K562 (cell line): ENCODE measurements at regions not wholly inside any gene's neighbourhood (a gene's known extent, or its start where the extent isn't known, plus 50 kb on each side); places are given as distances from the start of the nearest gene placed in this dataset.

Source experiments
- ATAC-seq: fragments of 200-7000 bp; cut with Tn5 transposase; 3 replicates; pipeline ENCODE4 v1.9.1; 2020; ENCODE audit warnings: moderate library complexity
- BruUV-seq: library from RNA; stranded (reverse); fragments of 400-500 nt; replicated peaks from 2 replicates; lab custom pipeline; 2021; lab: Mats Ljungman, UMichigan
- CTCF ChIA-PET: fragments of 300-600 bp; formaldehyde crosslinking; extraction: SDS; loops from one replicate; lab custom pipeline; 2021; ENCODE audit warnings: low intra/inter-chr PET ratio; lab: Yijun Ruan, JAX
- POLR2A ChIA-PET: fragments of 300-600, 350-650 bp; sonication (Branson Sonifier 250); formaldehyde crosslinking; extraction: SDS; loops from one replicate; lab custom pipeline; 2021; ENCODE audit warnings: antibody characterized with exemption, inconsistent platforms; lab: Yijun Ruan, JAX
- DNase-seq, 4 experiments: peaks; one replicate each; pipeline versions ENCODE4 v3.0.0 to v3.0.0-alpha.2; 2011 to 2018; ENCODE audit warnings: low spot score in 3 of 4, mixed read lengths in 3 of 4; ENCODE audit errors: extremely low read depth in 1 of 4
- FAIRE-seq: peaks from 2 replicates; lab custom pipeline; 2011; peaks lifted over from hg19 to GRCh38; lab: Jason Lieb, UNC
- H2AFZ ChIP-seq: 2 replicates; pipeline ENCODE4 v1.6.0; 2011; ENCODE audit warnings: low read depth, low read length, control low read depth, inconsistent platforms
- H3K27ac ChIP-seq: fragments of 200-600 bp; 3 replicates; pipeline ENCODE4 v1.8.0; 2011; ENCODE audit warnings: low read depth, mild to moderate bottlenecking, control low read depth, inconsistent platforms, low read length, moderate library complexity, mixed read lengths; ENCODE audit errors: extremely low read depth
- H3K27me3 ChIP-seq, 2 experiments: fragments of 300-600 bp in 1 of 2; 2 replicates in 1 of 2; 3 replicates in 1 of 2; pipeline versions ENCODE4 v1.6.0 to v1.8.0; 2011; ENCODE audit warnings: inconsistent platforms in 2 of 2, low read length in 2 of 2, mild to moderate bottlenecking in 1 of 2, mixed read lengths in 1 of 2, moderate library complexity in 1 of 2; ENCODE audit not compliant: control insufficient read depth in 2 of 2, insufficient read depth in 2 of 2
- H3K36me3 ChIP-seq: fragments of 300-600 bp; 3 replicates; pipeline ENCODE4 v1.8.0; 2011; ENCODE audit warnings: mild to moderate bottlenecking, low read length, inconsistent platforms; ENCODE audit not compliant: control insufficient read depth, insufficient read depth
- H3K4me1 ChIP-seq, 2 experiments: fragments of 200-600 bp in 1 of 2; replicated peaks in 1 of 2; 2 replicates in 1 of 2; 3 replicates in 1 of 2; pipeline versions ENCODE4 v1.5.1 to v1.8.0; 2011; ENCODE audit warnings: inconsistent platforms in 2 of 2, low read length in 2 of 2, mild to moderate bottlenecking in 1 of 2, mixed read lengths in 1 of 2, moderate library complexity in 1 of 2; ENCODE audit not compliant: control insufficient read depth in 2 of 2, insufficient read depth in 2 of 2
- H3K4me2 ChIP-seq: 2 replicates; pipeline ENCODE4 v1.6.1; 2011; ENCODE audit warnings: low read length, control low read depth, inconsistent platforms, mixed read lengths; ENCODE audit not compliant: insufficient read depth
- H3K4me3 ChIP-seq: fragments of 200-600 bp; sonication (generic), shearing (Covaris generic); 2 replicates; pipeline ENCODE4 v1.5.1; 2016; ENCODE audit warnings: control low read depth, inconsistent platforms
- H3K79me2 ChIP-seq: fragments of 200-600 bp; 3 replicates; pipeline ENCODE4 v1.8.0; 2011; ENCODE audit warnings: low read length, inconsistent platforms; ENCODE audit not compliant: control insufficient read depth, insufficient read depth
- H3K9ac ChIP-seq, 2 experiments: 2 replicates each; pipeline versions ENCODE4 v1.6.0 to v1.6.1; 2011; ENCODE audit warnings: low read depth in 2 of 2, low read length in 2 of 2, control low read depth in 1 of 2, inconsistent platforms in 1 of 2, mild to moderate bottlenecking in 1 of 2, mixed read lengths in 1 of 2; ENCODE audit not compliant: insufficient read depth in 1 of 2
- H3K9me1 ChIP-seq: one replicate; pipeline ENCODE4 v1.6.0; 2011; ENCODE audit warnings: inconsistent platforms, mild to moderate bottlenecking, low read length, moderate library complexity; ENCODE audit not compliant: control insufficient read depth, insufficient read depth
- H3K9me3 ChIP-seq: replicated peaks from 2 replicates; pipeline ENCODE4 v1.5.1; 2011; ENCODE audit warnings: low read depth, low read length, inconsistent platforms; ENCODE audit not compliant: control insufficient read depth, insufficient read depth
- H4K20me1 ChIP-seq: replicated peaks from 2 replicates; pipeline ENCODE4 v1.6.1; 2011; ENCODE audit warnings: low read length, inconsistent platforms, mixed read lengths; ENCODE audit not compliant: control insufficient read depth, insufficient read depth
- EGR1 ChIP-seq: fragments of 450-650 bp; conservative IDR thresholded peaks from 2 replicates; pipeline ENCODE4 v1.6.1; 2017; ENCODE audit warnings: mild to moderate bottlenecking
- LARP7 ChIP-seq: fragments of 450-650 bp; IDR thresholded peaks from 2 replicates; pipeline ENCODE4 v1.6.1; 2016
- RBM14 ChIP-seq: fragments of 200-400 bp; formaldehyde crosslinking; IDR thresholded peaks from 2 replicates; pipeline ENCODE4 v1.6.1; 2018; ENCODE audit warnings: low read depth, mild to moderate bottlenecking, low read length, moderate library complexity, borderline replicate concordance; ENCODE audit not compliant: insufficient read depth
- SRF ChIP-seq, 2 experiments: fragments of 250-450, 450-650 bp in 1 of 2; sonication (Bioruptor Pico) in 1 of 2; sonication (generic) in 1 of 2; formaldehyde crosslinking; IDR thresholded peaks; 2 replicates each; pipeline versions ENCODE4 v1.5.0 to v1.5.1; 2020 to 2022; ENCODE audit warnings: mild to moderate bottlenecking in 1 of 2, missing genetic modification reagents in 1 of 2
- ZNF311 ChIP-seq: fragments of 250-450 bp; sonication (Bioruptor Pico); IDR thresholded peaks from 2 replicates; pipeline ENCODE4 v1.4.0; 2020; ENCODE audit warnings: mild to moderate bottlenecking, moderate library complexity
- ZNF668 ChIP-seq: fragments of 250-450 bp; sonication (Bioruptor Pico); IDR thresholded peaks from 2 replicates; pipeline ENCODE4 v1.8.0; 2022; ENCODE audit warnings: mild to moderate bottlenecking, inconsistent platforms
- ZNF75A ChIP-seq: fragments of 450-650 bp; formaldehyde crosslinking; IDR thresholded peaks from 2 replicates; pipeline ENCODE4 v1.4.0; 2020; ENCODE audit warnings: mild to moderate bottlenecking
- WGBS: fragments of 100-300 bp; shearing (Covaris generic); methylation state at CpG from one replicate; pipeline ENCODE4 v1.1.6; 2016; ENCODE audit warnings: low coverage, mixed read lengths; ENCODE audit not compliant: insufficient coverage; ENCODE audit errors: missing lambda C conversion rate; 5-methylcytosine and 5-hydroxymethylcytosine counted together
- in situ Hi-C: fragments of 300-500 bp; cut with MboI; formaldehyde crosslinking; loops from 4 replicates; pipeline ENCODE4 v1.15.0; 2018; ENCODE audit warnings: inconsistent platforms, mixed read lengths
- intact Hi-C: fragments of 100-400 bp; cut with micrococcal nuclease; formaldehyde crosslinking; loops from 2 replicates; pipeline ENCODE4 v1.14.2; 2022
- TF ChIP-seq, protein P1 (sequence below): fragments of 250-450 bp; sonication (Bioruptor Pico); IDR thresholded peaks from 2 replicates; pipeline ENCODE4 v1.4.0; 2020

DNA sequence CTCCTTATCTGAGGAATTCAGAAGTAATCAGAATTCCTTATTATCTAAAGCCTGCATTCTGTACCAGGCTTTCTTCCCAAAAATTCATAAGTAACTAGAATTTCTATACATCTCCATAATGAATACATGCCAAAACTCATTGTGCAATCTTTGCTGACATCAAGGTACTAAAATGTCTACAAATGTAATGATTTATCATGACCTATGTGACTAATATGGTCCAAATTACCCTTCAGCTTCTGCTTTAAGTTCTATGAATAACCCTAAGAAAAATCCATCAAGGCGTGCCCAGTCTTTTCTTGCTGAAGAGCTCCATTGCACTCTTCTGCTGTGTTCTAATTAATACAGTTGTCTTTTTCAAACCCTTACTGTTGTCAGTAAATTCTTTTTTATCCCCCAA is 58.5 kb upstream of the SLITRK1 start:
- CTCF ChIA-PET: no interaction called here
- H3K4me3 ChIP-seq: no peak overlapping the region
- no TSS peak for BruUV-seq
- no peaks in the 10 kb centered on the region for H3K9me1 ChIP-seq
- TF ChIP-seq ZNF75A (CRISPR knock-in tag) (no peak), ZNF311 (CRISPR knock-in tag) (no peak), EGR1 (no peak), ZNF668 (CRISPR knock-in tag) (no peak), LARP7 (no peak), SRF (CRISPR knock-in tag; IDR thresholded peaks at IDR 0.05) (no peak), RBM14 (no peak)
- TF ChIP-seq, protein P1, sequence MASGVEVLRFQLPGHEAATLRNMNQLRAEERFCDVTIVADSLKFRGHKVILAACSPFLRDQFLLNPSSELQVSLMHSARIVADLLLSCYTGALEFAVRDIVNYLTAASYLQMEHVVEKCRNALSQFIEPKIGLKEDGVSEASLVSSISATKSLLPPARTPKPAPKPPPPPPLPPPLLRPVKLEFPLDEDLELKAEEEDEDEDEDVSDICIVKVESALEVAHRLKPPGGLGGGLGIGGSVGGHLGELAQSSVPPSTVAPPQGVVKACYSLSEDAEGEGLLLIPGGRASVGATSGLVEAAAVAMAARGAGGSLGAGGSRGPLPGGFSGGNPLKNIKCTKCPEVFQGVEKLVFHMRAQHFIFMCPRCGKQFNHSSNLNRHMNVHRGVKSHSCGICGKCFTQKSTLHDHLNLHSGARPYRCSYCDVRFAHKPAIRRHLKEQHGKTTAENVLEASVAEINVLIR: no peak
- no peak overlapping the region for H3K27ac ChIP-seq
- H3K9me3 ChIP-seq: no peaks in the 10 kb centered on the region
- POLR2A ChIA-PET: no interaction called here
- H3K79me2 ChIP-seq: no peaks in the 10 kb centered on the region
- FAIRE-seq (no peak), DNase-seq (no peak), ATAC-seq (no peak)
- no peaks in the 10 kb centered on the region for H4K20me1 ChIP-seq
- no peak overlapping the region for H2AFZ ChIP-seq
- H3K4me1 ChIP-seq: no peaks in the 10 kb centered on the region
- no peak overlapping the region for H3K9ac ChIP-seq
- in situ Hi-C loops: no loop called here
- 0% methylated on average over 1 of the region's 1 CpG for WGBS
- no peaks in the 10 kb centered on the region for H3K27me3 ChIP-seq
- no peaks in the 10 kb centered on the region for H3K36me3 ChIP-seq
- no peak overlapping the region for H3K4me2 ChIP-seq
- intact Hi-C loops: no loop called here
